Mammary epithelial cell (primary cell): ENCODE measurements at regions not wholly inside any gene's neighbourhood (a gene's known extent, or its start where the extent isn't known, plus 50 kb on each side); places are given as distances from the start of the nearest gene placed in this dataset.
"Not testable (repeated sequence)": the region's sequence is repeated elsewhere in the genome, so short reads cannot be mapped to it uniquely, and the experiment has no call there.

Experiments
- EZH2 ChIP-seq: IDR thresholded peaks from 2 replicates; pipeline ENCODE4 v1.6.1; 2012; ENCODE audit warnings: low read length, inconsistent platforms, borderline replicate concordance
- TF ChIP-seq, protein P1 (sequence below), 2 donors: IDR thresholded peaks in 1 of 2; conservative IDR thresholded peaks in 1 of 2; 2 replicates each; pipeline ENCODE4 v1.5.1; 2011 to 2012; ENCODE audit warnings: inconsistent platforms in 2 of 2, low read length in 2 of 2, mild to moderate bottlenecking in 2 of 2, control low read depth in 1 of 2, low read depth in 1 of 2; ENCODE audit not compliant: insufficient read depth in 1 of 2; ENCODE audit errors: extremely low read depth in 1 of 2

DNA sequence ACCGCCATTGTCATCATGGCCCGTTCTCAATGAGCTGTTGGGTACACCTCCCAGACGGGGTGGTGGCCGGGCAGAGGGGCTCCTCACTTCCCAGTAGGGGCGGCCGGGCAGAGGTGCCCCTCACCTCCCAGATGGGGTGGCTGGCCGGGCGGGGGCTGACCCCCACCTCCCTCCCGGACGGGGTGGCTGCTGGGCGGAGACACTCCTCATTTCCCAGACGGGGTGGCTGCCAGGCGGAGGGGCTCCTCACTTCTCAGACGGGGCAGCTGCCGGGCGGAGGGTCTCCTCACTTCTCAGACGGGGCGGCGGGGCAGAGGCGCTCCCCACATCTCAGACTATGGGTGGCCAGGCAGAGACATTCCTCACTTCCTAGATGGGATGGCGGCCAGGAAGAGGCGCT is 505.1 kb downstream of the LRRC70 start:
- TF ChIP-seq, protein P1, sequence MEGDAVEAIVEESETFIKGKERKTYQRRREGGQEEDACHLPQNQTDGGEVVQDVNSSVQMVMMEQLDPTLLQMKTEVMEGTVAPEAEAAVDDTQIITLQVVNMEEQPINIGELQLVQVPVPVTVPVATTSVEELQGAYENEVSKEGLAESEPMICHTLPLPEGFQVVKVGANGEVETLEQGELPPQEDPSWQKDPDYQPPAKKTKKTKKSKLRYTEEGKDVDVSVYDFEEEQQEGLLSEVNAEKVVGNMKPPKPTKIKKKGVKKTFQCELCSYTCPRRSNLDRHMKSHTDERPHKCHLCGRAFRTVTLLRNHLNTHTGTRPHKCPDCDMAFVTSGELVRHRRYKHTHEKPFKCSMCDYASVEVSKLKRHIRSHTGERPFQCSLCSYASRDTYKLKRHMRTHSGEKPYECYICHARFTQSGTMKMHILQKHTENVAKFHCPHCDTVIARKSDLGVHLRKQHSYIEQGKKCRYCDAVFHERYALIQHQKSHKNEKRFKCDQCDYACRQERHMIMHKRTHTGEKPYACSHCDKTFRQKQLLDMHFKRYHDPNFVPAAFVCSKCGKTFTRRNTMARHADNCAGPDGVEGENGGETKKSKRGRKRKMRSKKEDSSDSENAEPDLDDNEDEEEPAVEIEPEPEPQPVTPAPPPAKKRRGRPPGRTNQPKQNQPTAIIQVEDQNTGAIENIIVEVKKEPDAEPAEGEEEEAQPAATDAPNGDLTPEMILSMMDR (conservative IDR thresholded peaks at IDR 0.05 in 1 of 2, IDR thresholded peaks at IDR 0.05 in 1 of 2; ENCODE audit: extremely low read depth in 1 of 2, insufficient read depth in 1 of 2, low read depth in 1 of 2, low read length in 2 of 2) = not testable (repeated sequence)
- TF ChIP-seq EZH2 = not testable (repeated sequence)
